ENCODE measurements at regions not wholly inside any gene's neighbourhood (a gene's known extent, or its start where the extent isn't known, plus 50 kb on each side); places are given as distances from the start of the nearest gene placed in this dataset.

- no peak for TF ChIP-seq ZBTB40 (IDR thresholded peaks at IDR 0.05; ENCODE audit: borderline replicate concordance)
- TF ChIP-seq BCL11A (IDR thresholded peaks at IDR 0.05; ENCODE audit: low read depth, low read length) = 0 out of 2 replicates have a peak, but pooled peaks have one; percentile 57
- TF ChIP-seq CBX3 (IDR thresholded peaks at IDR 0.05; ENCODE audit: borderline replicate concordance, low read depth) = no peak
- peak; percentile 68 for TF ChIP-seq RUNX3 (IDR thresholded peaks at IDR 0.05; ENCODE audit: low read length)
- TF ChIP-seq KLF5 (IDR thresholded peaks at IDR 0.05; ENCODE audit: partially characterized antibody) = peak; percentile 86
- TF ChIP-seq TCF12 (IDR thresholded peaks at IDR 0.05; ENCODE audit: low read depth, low read length) = peak; percentile 19; the same call in 1 of the 2 replicates
- no peak for TF ChIP-seq MXI1 (IDR thresholded peaks at IDR 0.05; ENCODE audit: low read depth, low read length)
- TF ChIP-seq SUZ12 (IDR thresholded peaks at IDR 0.05; ENCODE audit: unreplicated experiment) = no peak
- no peak for TF ChIP-seq PRDM15 (CRISPR knock-in tag; IDR thresholded peaks at IDR 0.05)
- TF ChIP-seq IKZF2 (IDR thresholded peaks at IDR 0.05) = 0 out of 4 replicates have a peak, but pooled peaks of 1 of the 2 experiments have one; percentile 26
- no peak for TF ChIP-seq GATAD2B (conservative IDR thresholded peaks at IDR 0.05; ENCODE audit: low read depth)
- TF ChIP-seq, protein P1, sequence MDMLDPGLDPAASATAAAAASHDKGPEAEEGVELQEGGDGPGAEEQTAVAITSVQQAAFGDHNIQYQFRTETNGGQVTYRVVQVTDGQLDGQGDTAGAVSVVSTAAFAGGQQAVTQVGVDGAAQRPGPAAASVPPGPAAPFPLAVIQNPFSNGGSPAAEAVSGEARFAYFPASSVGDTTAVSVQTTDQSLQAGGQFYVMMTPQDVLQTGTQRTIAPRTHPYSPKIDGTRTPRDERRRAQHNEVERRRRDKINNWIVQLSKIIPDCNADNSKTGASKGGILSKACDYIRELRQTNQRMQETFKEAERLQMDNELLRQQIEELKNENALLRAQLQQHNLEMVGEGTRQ (IDR thresholded peaks at IDR 0.05; ENCODE audit: borderline replicate concordance, low read depth, low read length) = no peak
- TF ChIP-seq PAX5 (IDR thresholded peaks at IDR 0.05; ENCODE audit: borderline replicate concordance, low read depth, low read length) = no peak
- TF ChIP-seq EGR1 (IDR thresholded peaks at IDR 0.05; ENCODE audit: borderline replicate concordance in 1 of 2, low read depth in 2 of 2, low read length in 2 of 2) = no peak
- no peak for TF ChIP-seq HDAC2 (IDR thresholded peaks at IDR 0.05)
- 0 out of 2 replicates have a peak, but pooled peaks have one; percentile 31 for TF ChIP-seq NBN (IDR thresholded peaks at IDR 0.05)
- TF ChIP-seq, protein P2, sequence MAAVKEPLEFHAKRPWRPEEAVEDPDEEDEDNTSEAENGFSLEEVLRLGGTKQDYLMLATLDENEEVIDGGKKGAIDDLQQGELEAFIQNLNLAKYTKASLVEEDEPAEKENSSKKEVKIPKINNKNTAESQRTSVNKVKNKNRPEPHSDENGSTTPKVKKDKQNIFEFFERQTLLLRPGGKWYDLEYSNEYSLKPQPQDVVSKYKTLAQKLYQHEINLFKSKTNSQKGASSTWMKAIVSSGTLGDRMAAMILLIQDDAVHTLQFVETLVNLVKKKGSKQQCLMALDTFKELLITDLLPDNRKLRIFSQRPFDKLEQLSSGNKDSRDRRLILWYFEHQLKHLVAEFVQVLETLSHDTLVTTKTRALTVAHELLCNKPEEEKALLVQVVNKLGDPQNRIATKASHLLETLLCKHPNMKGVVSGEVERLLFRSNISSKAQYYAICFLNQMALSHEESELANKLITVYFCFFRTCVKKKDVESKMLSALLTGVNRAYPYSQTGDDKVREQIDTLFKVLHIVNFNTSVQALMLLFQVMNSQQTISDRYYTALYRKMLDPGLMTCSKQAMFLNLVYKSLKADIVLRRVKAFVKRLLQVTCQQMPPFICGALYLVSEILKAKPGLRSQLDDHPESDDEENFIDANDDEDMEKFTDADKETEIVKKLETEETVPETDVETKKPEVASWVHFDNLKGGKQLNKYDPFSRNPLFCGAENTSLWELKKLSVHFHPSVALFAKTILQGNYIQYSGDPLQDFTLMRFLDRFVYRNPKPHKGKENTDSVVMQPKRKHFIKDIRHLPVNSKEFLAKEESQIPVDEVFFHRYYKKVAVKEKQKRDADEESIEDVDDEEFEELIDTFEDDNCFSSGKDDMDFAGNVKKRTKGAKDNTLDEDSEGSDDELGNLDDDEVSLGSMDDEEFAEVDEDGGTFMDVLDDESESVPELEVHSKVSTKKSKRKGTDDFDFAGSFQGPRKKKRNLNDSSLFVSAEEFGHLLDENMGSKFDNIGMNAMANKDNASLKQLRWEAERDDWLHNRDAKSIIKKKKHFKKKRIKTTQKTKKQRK (IDR thresholded peaks at IDR 0.05; ENCODE audit: low read depth, low read length) = no peak
- TF ChIP-seq IRF4 (IDR thresholded peaks at IDR 0.05; ENCODE audit: low read depth, low read length) = peak; percentile 58; the same call in 1 of the 2 replicates
Observed at GRCh38 chr10:117654105-117654504, 111.6 kb downstream of the EMX2 start (continued).

Measured in GM12878 (cell line).